CD4-positive, alpha-beta T cell (primary cell): ENCODE measurements at regions not wholly inside any gene's neighbourhood (a gene's known extent, or its start where the extent isn't known, plus 50 kb on each side); places are given as distances from the start of the nearest gene placed in this dataset.

Experiments
- ATAC-seq: fragments of 200-7000 bp; cut with Tn5 transposase; one replicate; pipeline ENCODE4 v1.10.0; 2022; ENCODE audit warnings: mild to moderate bottlenecking; ENCODE audit not compliant: poor library complexity
- CTCF ChIA-PET: fragments of 350-600 bp; sonication (Branson Sonifier 250); formaldehyde crosslinking; loops from one replicate; lab custom pipeline; 2021; ENCODE audit warnings: antibody characterized with exemption, inconsistent platforms; lab: Charles Lee
- POLR2A ChIA-PET: fragments of 350-600 bp; sonication (Branson Sonifier 250); formaldehyde crosslinking; loops from one replicate; lab custom pipeline; 2021; ENCODE audit warnings: antibody characterized with exemption, inconsistent platforms; lab: Charles Lee
- DNase-seq, 14 experiments: peaks; one replicate each; pipeline ENCODE4 v3.0.0-alpha.2; 2013 to 2020; ENCODE audit warnings: mixed read lengths in 2 of 14
- H3K27ac ChIP-seq, 2 donors: one replicate each; pipeline versions ENCODE4 v1.5.1 to v1.7.0; 2013; ENCODE audit warnings: low read length in 2 of 2, low read depth in 1 of 2, mild to moderate bottlenecking in 1 of 2
- H3K27me3 ChIP-seq, 2 experiments: 1 replicate in 1 of 2; 2 replicates in 1 of 2; pipeline versions ENCODE4 v1.6.1 to v1.7.0; 2013; ENCODE audit warnings: low read length in 2 of 2, control low read depth in 1 of 2, mild to moderate bottlenecking in 1 of 2, moderate library complexity in 1 of 2; ENCODE audit not compliant: insufficient read depth in 2 of 2, control insufficient read depth in 1 of 2
- H3K36me3 ChIP-seq: one replicate; pipeline ENCODE4 v1.6.1; 2013; ENCODE audit warnings: low read length, control low read depth; ENCODE audit not compliant: insufficient read depth
- H3K4me1 ChIP-seq: one replicate; pipeline ENCODE4 v1.6.1; 2013; ENCODE audit warnings: low read length, control low read depth; ENCODE audit not compliant: insufficient read depth
- H3K4me3 ChIP-seq: one replicate; pipeline ENCODE4 v1.5.1; 2013; ENCODE audit warnings: mild to moderate bottlenecking, low read length, moderate library complexity
- H3K9me3 ChIP-seq, 2 experiments: 1 replicate in 1 of 2; 2 replicates in 1 of 2; pipeline versions ENCODE4 v1.6.1 to v1.7.0; 2013; ENCODE audit warnings: low read length in 2 of 2, mild to moderate bottlenecking in 2 of 2, control low read depth in 1 of 2, moderate library complexity in 1 of 2; ENCODE audit not compliant: control insufficient read depth in 1 of 2, insufficient read depth in 1 of 2
- H3K27ac Mint-ChIP-seq: one replicate; pipeline ENCODE4 v1.8.0; 2020; ENCODE audit warnings: mixed read lengths
- H3K27me3 Mint-ChIP-seq: one replicate; pipeline ENCODE4 v1.8.0; 2021; ENCODE audit warnings: mixed read lengths
- H3K36me3 Mint-ChIP-seq: one replicate; pipeline ENCODE4 v1.8.0; 2021; ENCODE audit warnings: low read depth, mixed read lengths
- H3K4me1 Mint-ChIP-seq: one replicate; pipeline ENCODE4 v1.8.0; 2021; ENCODE audit warnings: low read depth, mixed read lengths
- H3K4me3 Mint-ChIP-seq: one replicate; pipeline ENCODE4 v1.8.0; 2020; ENCODE audit warnings: mild to moderate bottlenecking, mixed read lengths
- H3K9me3 Mint-ChIP-seq: one replicate; pipeline ENCODE4 v1.8.0; 2020; ENCODE audit warnings: mixed read lengths
- CTCF ChIP-seq: fragments of 200-600 bp; IDR thresholded peaks from one replicate; pipeline ENCODE4 v1.8.0; 2022; ENCODE audit warnings: antibody characterized with exemption, mild to moderate bottlenecking
- intact Hi-C, 2 experiments: fragments of 100-400 bp; cut with DNase I in 1 of 2; cut with micrococcal nuclease in 1 of 2; formaldehyde crosslinking; loops; one replicate each; pipeline versions ENCODE4 v1.15.1 to v1.9.0; 2023 to 2025; cut with DNase I, micrococcal nuclease

- Histone ChIP-seq H3K27ac (no peak overlapping the region), H3K36me3 (no peaks in the 10 kb centered on the region), H3K4me3 (no peak overlapping the region), H3K4me1 (no peaks in the 10 kb centered on the region), H3K27me3 (no peaks in the 10 kb centered on the region), H3K9me3 (peaks cover 0 to 8% of the 10 kb centered on the region in 2 experiments)
- H3K4me1 Mint-ChIP-seq = no peaks in the 10 kb centered on the region
- H3K9me3 Mint-ChIP-seq = peaks cover 13% of the 10 kb centered on the region
- intact Hi-C loops = no loop called here
- ATAC-seq = no peak
- no peak overlapping the region for H3K4me3 Mint-ChIP-seq
- ChIA-PET POLR2A (no interaction called here), CTCF (no interaction called here)
- no peak overlapping the region for H3K27ac Mint-ChIP-seq
- H3K27me3 Mint-ChIP-seq = no peaks in the 10 kb centered on the region
- TF ChIP-seq CTCF = no peak
- no peaks in the 10 kb centered on the region for H3K36me3 Mint-ChIP-seq
- no peak for DNase-seq
Observed at GRCh38 chr9:11374926-11375325, 762.1 kb upstream of the PTPRD start.

DNA sequence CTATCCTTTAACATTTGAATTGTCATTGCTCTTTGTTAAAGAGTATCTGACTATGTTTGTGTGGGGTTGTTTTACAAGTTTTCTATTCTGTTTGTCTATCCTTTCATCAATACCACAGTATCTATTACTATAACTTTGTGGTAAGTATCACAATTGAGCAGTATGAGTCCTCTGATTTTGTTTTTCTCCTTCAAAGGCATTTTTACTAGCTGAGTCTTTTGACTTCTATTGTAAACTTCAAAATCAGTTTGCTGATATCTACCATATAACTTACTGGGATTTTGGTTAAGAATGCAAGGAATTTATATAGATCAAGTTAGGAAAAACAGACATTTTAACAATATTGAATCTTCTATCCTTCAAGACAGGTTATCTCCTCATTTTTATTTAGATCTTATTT is 789.8 kb upstream of the PTPRD start:
- H3K36me3 Mint-ChIP-seq = no peaks in the 10 kb centered on the region
- no peaks in the 10 kb centered on the region for H3K4me1 Mint-ChIP-seq
- no peak overlapping the region for H3K27ac Mint-ChIP-seq
- no peak overlapping the region for H3K4me3 ChIP-seq
- ChIA-PET POLR2A (no interaction called here), CTCF (no interaction called here)
- DNase-seq = no peak
- peaks cover 17% of the 10 kb centered on the region for H3K9me3 Mint-ChIP-seq
- no peaks in the 10 kb centered on the region for H3K36me3 ChIP-seq
- no peak overlapping the region for H3K27ac ChIP-seq
- no peaks in the 10 kb centered on the region for H3K27me3 ChIP-seq
- no peaks in the 10 kb centered on the region for H3K27me3 Mint-ChIP-seq
- H3K4me1 ChIP-seq = no peaks in the 10 kb centered on the region
- no peak for TF ChIP-seq CTCF
- intact Hi-C loops = no loop called here
- no peak overlapping the region for H3K4me3 Mint-ChIP-seq
- no peak for ATAC-seq
- peaks cover 0 to 19% of the 10 kb centered on the region in 2 experiments for H3K9me3 ChIP-seq

- Mint-ChIP-seq H3K27me3 (no peaks in the 10 kb centered on the region), H3K36me3 (no peaks in the 10 kb centered on the region), H3K4me1 (no peaks in the 10 kb centered on the region), H3K9me3 (peaks cover 4% of the 10 kb centered on the region), H3K27ac (no peak overlapping the region), H3K4me3 (no peak overlapping the region)
- H3K36me3 ChIP-seq = no peaks in the 10 kb centered on the region
- H3K4me1 ChIP-seq = no peaks in the 10 kb centered on the region
- intact Hi-C loops = no loop called here
- H3K27me3 ChIP-seq = no peaks in the 10 kb centered on the region
- TF ChIP-seq CTCF = no peak
- ChIA-PET POLR2A (no interaction called here), CTCF (no interaction called here)
- H3K9me3 ChIP-seq = peaks cover 0 to 16% of the 10 kb centered on the region in 2 experiments
- no peak overlapping the region for H3K4me3 ChIP-seq
- H3K27ac ChIP-seq = no peak overlapping the region
- DNase-seq (no peak), ATAC-seq (no peak)
Observed at GRCh38 chr9:11414241-11414640, 801.4 kb upstream of the PTPRD start.
